OCI-LY7 (cell line): ENCODE measurements at regions not wholly inside any gene's neighbourhood (a gene's known extent, or its start where the extent isn't known, plus 50 kb on each side); places are given as distances from the start of the nearest gene placed in this dataset.

Experiments
- BruUV-seq: library from RNA; stranded (reverse); fragments of 400-500 nt; replicated peaks from 2 replicates; lab custom pipeline; 2021; lab: Mats Ljungman, UMichigan
- CTCF ChIA-PET: fragments of 300-600 bp; sonication (Branson Sonifier 250); formaldehyde crosslinking; loops from one replicate; lab custom pipeline; 2022; ENCODE audit warnings: antibody characterized with exemption; ENCODE audit not compliant: unreplicated experiment; lab: Charles Lee
- POLR2A ChIA-PET: fragments of 300-600 bp; sonication (Branson Sonifier 250); formaldehyde crosslinking; loops from one replicate; lab custom pipeline; 2022; ENCODE audit warnings: antibody characterized with exemption; lab: Charles Lee
- DNase-seq: peaks from one replicate; pipeline ENCODE4 v3.0.0-alpha.2; 2015; ENCODE audit warnings: low spot score
- H2AFZ ChIP-seq: fragments of 200-600 bp; sonication (generic), shearing (Covaris generic); 2 replicates; pipeline ENCODE4 v1.6.1; 2014; ENCODE audit warnings: mild to moderate bottlenecking, antibody characterized with exemption, low read length, moderate library complexity
- H3K27ac ChIP-seq: fragments of 200-600 bp; sonication (generic); 2 replicates; pipeline ENCODE4 v1.5.1; 2014; ENCODE audit warnings: mixed run types, low read depth, mild to moderate bottlenecking, moderate library complexity, low read length, inconsistent platforms; ENCODE audit not compliant: poor library complexity, severe bottlenecking
- H3K36me3 ChIP-seq: fragments of 200-600 bp; sonication (generic); 2 replicates; pipeline ENCODE4 v1.6.1; 2014; ENCODE audit warnings: mild to moderate bottlenecking, antibody characterized with exemption, low read length, moderate library complexity, mixed read lengths; ENCODE audit not compliant: insufficient read depth
- H3K4me1 ChIP-seq: fragments of 200-600 bp; sonication (generic); 2 replicates; pipeline ENCODE4 v1.5.1; 2014; ENCODE audit warnings: mild to moderate bottlenecking, low read length; ENCODE audit not compliant: insufficient read depth, poor library complexity, severe bottlenecking
- H3K4me2 ChIP-seq: fragments of 200-600 bp; sonication (generic); 2 replicates; pipeline ENCODE4 v1.6.1; 2014; ENCODE audit warnings: mild to moderate bottlenecking, low read length
- H3K4me3 ChIP-seq: fragments of 200-600 bp; sonication (generic); 2 replicates; pipeline ENCODE4 v1.5.1; 2014; ENCODE audit warnings: mild to moderate bottlenecking, low read depth, low read length; ENCODE audit not compliant: poor library complexity, severe bottlenecking
- H3K79me2 ChIP-seq: fragments of 200-600 bp; sonication (generic); 2 replicates; pipeline ENCODE4 v1.6.1; 2016; ENCODE audit warnings: low read depth, mild to moderate bottlenecking, low read length, moderate library complexity, mixed read lengths; ENCODE audit not compliant: insufficient read depth
- H3K9me2 ChIP-seq: fragments of 200-600 bp; sonication (generic); 2 replicates; pipeline ENCODE4 v1.6.1; 2016; ENCODE audit warnings: mild to moderate bottlenecking, low read length, mixed read lengths; ENCODE audit not compliant: insufficient read depth
- H3K9me3 ChIP-seq: fragments of 200-600 bp; sonication (generic); 2 replicates; pipeline ENCODE4 v1.6.1; 2014; ENCODE audit warnings: mild to moderate bottlenecking, mixed run types, low read length, mixed read lengths
- H4K20me1 ChIP-seq: fragments of 200-600 bp; sonication (generic); 2 replicates; pipeline ENCODE4 v1.6.1; 2014; ENCODE audit warnings: mild to moderate bottlenecking, antibody characterized with exemption, low read length, moderate library complexity, mixed read lengths; ENCODE audit not compliant: insufficient read depth
- EZH2phosphoT487 ChIP-seq: fragments of 200-600 bp; sonication (generic); IDR thresholded peaks from 2 replicates; pipeline ENCODE4 v1.6.1; 2018; ENCODE audit warnings: low read depth, borderline replicate concordance, mild to moderate bottlenecking, mixed run types, antibody characterized with exemption, low read length, moderate library complexity, mixed read lengths
- intact Hi-C: fragments of 100-400 bp; cut with micrococcal nuclease; formaldehyde crosslinking; loops from one replicate; pipeline ENCODE4 v1.10.0; 2022; ENCODE audit not compliant: unreplicated experiment
- TF ChIP-seq, protein P1 (sequence below): fragments of 200-600 bp; sonication (generic); conservative IDR thresholded peaks from 2 replicates; pipeline ENCODE4 v1.5.1; 2014; ENCODE audit warnings: mild to moderate bottlenecking, antibody characterized with exemption, low read length, moderate library complexity, mixed read lengths

GRCh38 chr14:104510216-104510615 is 69.3 kb upstream of the C14orf180 start:
- TF ChIP-seq, protein P1, sequence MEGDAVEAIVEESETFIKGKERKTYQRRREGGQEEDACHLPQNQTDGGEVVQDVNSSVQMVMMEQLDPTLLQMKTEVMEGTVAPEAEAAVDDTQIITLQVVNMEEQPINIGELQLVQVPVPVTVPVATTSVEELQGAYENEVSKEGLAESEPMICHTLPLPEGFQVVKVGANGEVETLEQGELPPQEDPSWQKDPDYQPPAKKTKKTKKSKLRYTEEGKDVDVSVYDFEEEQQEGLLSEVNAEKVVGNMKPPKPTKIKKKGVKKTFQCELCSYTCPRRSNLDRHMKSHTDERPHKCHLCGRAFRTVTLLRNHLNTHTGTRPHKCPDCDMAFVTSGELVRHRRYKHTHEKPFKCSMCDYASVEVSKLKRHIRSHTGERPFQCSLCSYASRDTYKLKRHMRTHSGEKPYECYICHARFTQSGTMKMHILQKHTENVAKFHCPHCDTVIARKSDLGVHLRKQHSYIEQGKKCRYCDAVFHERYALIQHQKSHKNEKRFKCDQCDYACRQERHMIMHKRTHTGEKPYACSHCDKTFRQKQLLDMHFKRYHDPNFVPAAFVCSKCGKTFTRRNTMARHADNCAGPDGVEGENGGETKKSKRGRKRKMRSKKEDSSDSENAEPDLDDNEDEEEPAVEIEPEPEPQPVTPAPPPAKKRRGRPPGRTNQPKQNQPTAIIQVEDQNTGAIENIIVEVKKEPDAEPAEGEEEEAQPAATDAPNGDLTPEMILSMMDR = no peak
- no peak for TF ChIP-seq EZH2phosphoT487
- POLR2A ChIA-PET = no interaction called here
- no peak overlapping the region for H2AFZ ChIP-seq
- H3K9me3 ChIP-seq = no peaks in the 10 kb centered on the region
- no peaks in the 10 kb centered on the region for H3K36me3 ChIP-seq
- intact Hi-C loops = no loop called here
- H3K4me2 ChIP-seq = no peak overlapping the region
- no peak for DNase-seq
- no peak overlapping the region for H3K27ac ChIP-seq
- no peaks in the 10 kb centered on the region for H4K20me1 ChIP-seq
- no peaks in the 10 kb centered on the region for H3K4me1 ChIP-seq
- no peaks in the 10 kb centered on the region for H3K9me2 ChIP-seq
- no peaks in the 10 kb centered on the region for H3K79me2 ChIP-seq
- BruUV-seq = no TSS peak
- no peak overlapping the region for H3K4me3 ChIP-seq
- CTCF ChIA-PET = interaction anchor here (0.6 kb wide), 1 partner anchor 130 kb away, joined by 4 read pairs; no protein-coding TSS in a partner anchor

- no peak overlapping the region for H2AFZ ChIP-seq
- ChIA-PET CTCF (no interaction called here), POLR2A (no interaction called here)
- H3K27ac ChIP-seq = no peak overlapping the region
- intact Hi-C loops = no loop called here
- no peaks in the 10 kb centered on the region for H4K20me1 ChIP-seq
- no peak for TF ChIP-seq EZH2phosphoT487
- TF ChIP-seq, protein P1 = no peak
- H3K79me2 ChIP-seq = no peaks in the 10 kb centered on the region
- no peaks in the 10 kb centered on the region for H3K9me3 ChIP-seq
- H3K36me3 ChIP-seq = no peaks in the 10 kb centered on the region
- H3K9me2 ChIP-seq = no peaks in the 10 kb centered on the region
- no TSS peak for BruUV-seq
- H3K4me1 ChIP-seq = no peaks in the 10 kb centered on the region
- no peak overlapping the region for H3K4me3 ChIP-seq
- H3K4me2 ChIP-seq = no peak overlapping the region
- DNase-seq = no peak
Observed at GRCh38 chr14:104510794-104511611, 68.6 kb upstream of the C14orf180 start.

DNA sequence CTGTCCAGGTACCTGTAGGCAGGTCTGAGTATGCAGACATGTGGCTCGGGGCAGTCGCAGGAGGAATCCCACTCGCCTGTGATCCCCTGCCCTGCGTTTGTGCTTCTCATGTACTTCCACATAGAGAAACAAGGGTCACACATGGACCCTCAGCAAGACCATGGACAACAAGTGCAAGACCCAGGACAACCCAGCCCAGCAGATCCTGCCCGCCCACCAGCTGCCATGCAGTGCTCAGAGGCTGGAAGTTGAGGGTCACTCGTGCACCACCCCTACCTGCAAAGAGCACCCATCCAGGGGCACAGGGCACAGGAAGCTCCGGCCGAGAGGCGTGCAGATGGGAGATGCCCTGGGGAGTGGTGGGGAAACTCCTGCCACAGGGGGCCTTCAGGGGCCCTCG is 67.5 kb upstream of the C14orf180 start:
- no peaks in the 10 kb centered on the region for H3K9me2 ChIP-seq
- no peak overlapping the region for H3K4me3 ChIP-seq
- ChIA-PET CTCF (interaction anchor here (0.5 kb wide), 1 partner anchor 314 kb away, joined by 3 read pairs; no protein-coding TSS in a partner anchor), POLR2A (no interaction called here)
- no peak for TF ChIP-seq EZH2phosphoT487
- TF ChIP-seq, protein P1 = no peak
- no peaks in the 10 kb centered on the region for H3K4me1 ChIP-seq
- no peaks in the 10 kb centered on the region for H4K20me1 ChIP-seq
- no peak for DNase-seq
- intact Hi-C loops = no loop called here
- H3K79me2 ChIP-seq = no peaks in the 10 kb centered on the region
- H3K27ac ChIP-seq = no peak overlapping the region
- H3K4me2 ChIP-seq = no peak overlapping the region
- no peaks in the 10 kb centered on the region for H3K9me3 ChIP-seq
- no TSS peak for BruUV-seq
- no peaks in the 10 kb centered on the region for H3K36me3 ChIP-seq
- H2AFZ ChIP-seq = no peak overlapping the region
